ENCODE measurements at regions not wholly inside any gene's neighbourhood (a gene's known extent, or its start where the extent isn't known, plus 50 kb on each side); places are given as distances from the start of the nearest gene placed in this dataset.

DNA sequence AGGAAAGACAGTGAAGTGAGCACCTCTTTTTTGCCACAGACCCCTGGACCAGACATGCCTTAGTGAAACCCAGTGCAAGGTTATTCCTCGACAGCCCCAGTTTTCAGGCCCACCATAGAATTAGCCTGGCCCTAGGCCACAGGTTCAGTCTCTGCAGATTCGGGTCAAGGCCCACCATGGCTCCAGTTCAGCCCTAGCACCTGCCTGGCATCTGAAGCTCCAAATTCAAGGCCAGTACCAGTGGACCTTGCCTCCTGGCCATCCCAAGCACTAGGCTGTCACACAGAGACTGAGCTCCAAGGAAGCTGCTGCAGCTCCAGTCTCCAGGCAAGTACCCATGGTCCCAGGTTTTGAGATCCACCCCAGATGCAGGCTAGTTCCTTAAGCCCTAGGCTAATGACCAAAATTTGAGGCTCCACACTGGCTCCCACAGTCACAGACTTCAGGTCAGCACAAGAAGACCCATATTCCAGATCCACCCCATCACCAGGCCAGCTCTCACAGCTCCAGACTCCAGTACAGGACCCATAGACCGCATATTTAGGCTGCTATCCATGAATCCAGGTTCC, 877.5 kb upstream of the ADGRB3 start:
- Histone ChIP-seq H3K36me3 (no peaks in the 10 kb centered on the region), H3K4me3 (ENCODE audit: low read depth, low read length) (no peak overlapping the region), H3K27me3 (ENCODE audit: insufficient read depth, low read depth, severe bottlenecking) (no peaks in the 10 kb centered on the region), H3K27ac (no peak overlapping the region), H3K9me3 (ENCODE audit: severe bottlenecking) (no peaks in the 10 kb centered on the region)
- no peak for DNase-seq
- TF ChIP-seq, protein P1, sequence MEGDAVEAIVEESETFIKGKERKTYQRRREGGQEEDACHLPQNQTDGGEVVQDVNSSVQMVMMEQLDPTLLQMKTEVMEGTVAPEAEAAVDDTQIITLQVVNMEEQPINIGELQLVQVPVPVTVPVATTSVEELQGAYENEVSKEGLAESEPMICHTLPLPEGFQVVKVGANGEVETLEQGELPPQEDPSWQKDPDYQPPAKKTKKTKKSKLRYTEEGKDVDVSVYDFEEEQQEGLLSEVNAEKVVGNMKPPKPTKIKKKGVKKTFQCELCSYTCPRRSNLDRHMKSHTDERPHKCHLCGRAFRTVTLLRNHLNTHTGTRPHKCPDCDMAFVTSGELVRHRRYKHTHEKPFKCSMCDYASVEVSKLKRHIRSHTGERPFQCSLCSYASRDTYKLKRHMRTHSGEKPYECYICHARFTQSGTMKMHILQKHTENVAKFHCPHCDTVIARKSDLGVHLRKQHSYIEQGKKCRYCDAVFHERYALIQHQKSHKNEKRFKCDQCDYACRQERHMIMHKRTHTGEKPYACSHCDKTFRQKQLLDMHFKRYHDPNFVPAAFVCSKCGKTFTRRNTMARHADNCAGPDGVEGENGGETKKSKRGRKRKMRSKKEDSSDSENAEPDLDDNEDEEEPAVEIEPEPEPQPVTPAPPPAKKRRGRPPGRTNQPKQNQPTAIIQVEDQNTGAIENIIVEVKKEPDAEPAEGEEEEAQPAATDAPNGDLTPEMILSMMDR (IDR thresholded peaks at IDR 0.05; ENCODE audit: low read depth, low read length), result no peak

DNA sequence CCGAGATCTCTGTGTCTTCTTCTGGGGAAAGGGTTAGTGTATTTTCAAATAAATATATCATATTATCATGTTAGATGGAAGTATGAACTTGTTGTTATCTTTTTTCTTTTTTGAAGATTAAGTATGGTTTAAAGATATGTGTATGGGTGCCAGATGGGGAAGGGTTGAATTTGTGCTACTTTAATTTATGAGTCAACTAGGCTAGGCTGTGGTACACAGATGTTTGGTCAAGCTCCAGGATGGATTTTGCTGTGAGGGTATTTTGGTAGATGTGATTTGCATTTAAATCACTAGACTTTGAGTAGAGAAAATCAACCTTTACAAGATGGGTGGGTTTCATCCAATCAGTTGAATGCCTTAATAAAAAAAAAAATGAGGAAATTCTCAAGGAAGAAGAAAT, 886.6 kb upstream of the ADGRB3 start:
- Histone ChIP-seq H3K27me3 (ENCODE audit: insufficient read depth, low read depth, severe bottlenecking) (no peaks in the 10 kb centered on the region), H3K36me3 (no peaks in the 10 kb centered on the region), H3K27ac (no peak overlapping the region), H3K4me3 (ENCODE audit: low read depth, low read length) (no peak overlapping the region), H3K9me3 (ENCODE audit: severe bottlenecking) (no peaks in the 10 kb centered on the region)
- TF ChIP-seq, protein P1 (IDR thresholded peaks at IDR 0.05; ENCODE audit: low read depth, low read length), result no peak
- no peak for DNase-seq

DNA sequence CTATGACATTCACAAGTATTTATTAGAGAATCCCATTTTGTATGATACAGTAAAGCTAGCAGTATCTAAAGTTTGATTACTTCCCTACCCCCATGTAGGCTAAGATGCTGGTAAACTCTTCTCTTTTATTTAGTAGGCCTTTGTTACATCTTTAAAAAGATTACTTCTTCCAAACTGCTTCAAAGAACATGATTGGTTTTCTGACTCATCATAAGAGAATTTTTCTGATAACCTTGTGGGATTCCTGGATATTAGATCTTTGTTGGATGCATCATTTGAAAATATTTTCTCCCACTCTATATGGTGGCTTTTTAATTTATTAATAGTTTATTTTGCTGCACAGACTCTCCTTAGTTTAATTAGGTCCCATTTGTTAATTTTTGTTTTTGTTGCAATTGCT, 898.3 kb upstream of the ADGRB3 start:
- no peak for DNase-seq
- TF ChIP-seq, protein P1 (IDR thresholded peaks at IDR 0.05; ENCODE audit: low read depth, low read length), result no peak
- Histone ChIP-seq H3K9me3 (ENCODE audit: severe bottlenecking) (no peaks in the 10 kb centered on the region), H3K36me3 (no peaks in the 10 kb centered on the region), H3K27me3 (ENCODE audit: insufficient read depth, low read depth, severe bottlenecking) (no peaks in the 10 kb centered on the region), H3K27ac (no peak overlapping the region), H3K4me3 (ENCODE audit: low read depth, low read length) (no peak overlapping the region)

DNA sequence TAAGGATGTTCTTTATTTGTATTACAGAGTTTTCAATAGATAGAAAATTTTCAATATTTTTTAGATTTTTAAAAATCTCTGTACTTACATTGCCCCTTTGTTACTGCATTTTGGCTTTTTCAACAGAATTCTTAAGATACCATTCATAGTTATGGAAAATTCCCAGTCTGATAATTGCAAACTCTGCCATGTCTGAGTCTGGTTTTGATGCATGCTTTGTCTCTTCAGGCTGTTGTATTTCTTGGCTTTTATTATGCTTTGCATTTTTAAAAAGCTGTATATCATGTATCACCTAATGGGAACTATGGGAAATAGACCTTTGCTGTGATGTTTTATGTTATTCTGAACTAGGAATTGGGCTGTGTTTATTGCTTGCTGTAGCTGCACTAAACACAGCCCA, 898.9 kb upstream of the ADGRB3 start:
- no peak for DNase-seq
- H3K27ac ChIP-seq, result no peak overlapping the region
- H3K36me3 ChIP-seq, result no peaks in the 10 kb centered on the region
- TF ChIP-seq, protein P1 (IDR thresholded peaks at IDR 0.05; ENCODE audit: low read depth, low read length), result no peak
- H3K4me3 ChIP-seq (ENCODE audit: low read depth, low read length), result no peak overlapping the region
- no peaks in the 10 kb centered on the region for H3K9me3 ChIP-seq (ENCODE audit: severe bottlenecking)
- H3K27me3 ChIP-seq (ENCODE audit: insufficient read depth, low read depth, severe bottlenecking), result no peaks in the 10 kb centered on the region

DNA sequence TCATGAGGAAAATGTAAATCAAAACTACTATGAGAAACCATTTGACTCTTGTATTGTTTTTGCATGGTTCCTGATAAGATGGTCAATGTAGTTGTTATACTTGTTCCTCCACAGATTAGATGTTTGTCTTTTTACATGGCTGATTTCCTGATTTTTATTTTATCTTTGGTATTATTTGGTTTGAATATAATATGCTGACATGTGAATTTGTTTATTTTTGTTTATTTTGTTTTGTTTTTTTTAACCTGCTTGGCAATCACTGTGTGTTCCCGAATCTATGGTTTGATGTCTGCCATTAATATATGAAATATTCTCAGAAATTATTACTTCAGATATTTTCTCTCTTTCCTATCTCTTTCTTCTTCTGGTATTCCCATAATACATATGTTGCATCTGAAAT, 899.5 kb upstream of the ADGRB3 start:
- no peaks in the 10 kb centered on the region for H3K9me3 ChIP-seq (ENCODE audit: severe bottlenecking)
- no peaks in the 10 kb centered on the region for H3K27me3 ChIP-seq (ENCODE audit: insufficient read depth, low read depth, severe bottlenecking)
- no peaks in the 10 kb centered on the region for H3K36me3 ChIP-seq
- no peak overlapping the region for H3K27ac ChIP-seq
- DNase-seq, result no peak
- no peak overlapping the region for H3K4me3 ChIP-seq (ENCODE audit: low read depth, low read length)
- TF ChIP-seq, protein P1 (IDR thresholded peaks at IDR 0.05; ENCODE audit: low read depth, low read length), result no peak

DNA sequence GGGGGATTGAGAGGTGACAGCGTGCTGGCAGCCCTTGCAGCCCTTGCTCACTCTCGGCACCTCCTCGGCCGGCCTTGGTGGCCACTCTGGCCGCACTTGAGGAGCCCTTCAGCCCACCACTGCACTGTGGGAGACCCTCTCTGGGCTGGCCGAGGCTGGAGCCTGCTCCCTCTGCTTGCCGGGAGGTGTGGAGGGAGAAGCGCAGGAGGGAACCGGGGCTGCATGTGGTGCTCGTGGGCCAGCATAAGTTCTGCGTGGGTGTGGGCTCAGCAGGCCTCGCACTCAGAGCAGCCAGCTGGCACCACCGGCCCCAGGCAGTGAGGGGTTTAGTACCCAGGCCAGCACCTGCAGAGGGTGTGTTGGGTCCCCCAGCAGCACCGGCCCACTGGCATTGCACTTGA, 912.2 kb upstream of the ADGRB3 start:
- Histone ChIP-seq H3K36me3 (no peaks in the 10 kb centered on the region), H3K9me3 (ENCODE audit: severe bottlenecking) (no peaks in the 10 kb centered on the region), H3K27me3 (ENCODE audit: insufficient read depth, low read depth, severe bottlenecking) (no peaks in the 10 kb centered on the region), H3K4me3 (ENCODE audit: low read depth, low read length) (no peak overlapping the region), H3K27ac (no peak overlapping the region)
- TF ChIP-seq, protein P1 (IDR thresholded peaks at IDR 0.05; ENCODE audit: low read depth, low read length), result no peak
- no peak for DNase-seq
